ENCODE measurements at regions not wholly inside any gene's neighbourhood (a gene's known extent, or its start where the extent isn't known, plus 50 kb on each side); places are given as distances from the start of the nearest gene placed in this dataset.
"Not testable (repeated sequence)": the region's sequence is repeated elsewhere in the genome, so short reads cannot be mapped to it uniquely, and the experiment has no call there.

- DNase-seq = no peak
These were observed 813.2 kb downstream of the BRD1 start for GRCh38 chr22:49014227-49015201.

- DNase-seq = no peak
These were observed 814.0 kb downstream of the BRD1 start for GRCh38 chr22:49013707-49014106.

- no peak for DNase-seq
These were observed 814.8 kb downstream of the BRD1 start for GRCh38 chr22:49012712-49013395.

GRCh38 chr22:49011769-49012648, 815.7 kb downstream of the BRD1 start:
- DNase-seq = no peak

- DNase-seq = no peak
These were observed 816.3 kb downstream of the BRD1 start for GRCh38 chr22:49011379-49011768.

GRCh38 chr22:49010901-49011300, 816.8 kb downstream of the BRD1 start:
- no peak for DNase-seq

- no peak for DNase-seq
These were observed 817.4 kb downstream of the BRD1 start for GRCh38 chr22:49010070-49010863.

GRCh38 chr22:49009359-49010063, 818.2 kb downstream of the BRD1 start:
- no peak for DNase-seq

GRCh38 chr22:49008682-49009235, 818.9 kb downstream of the BRD1 start:
- DNase-seq = no peak

- DNase-seq = no peak
These were observed 820.5 kb downstream of the BRD1 start for GRCh38 chr22:49007013-49007653.

GRCh38 chr22:49006207-49007012, 821.3 kb downstream of the BRD1 start:
- DNase-seq = no peak

GRCh38 chr22:49005557-49005956, 822.1 kb downstream of the BRD1 start:
- no peak for DNase-seq

- DNase-seq = no peak
These were observed 822.9 kb downstream of the BRD1 start for GRCh38 chr22:49004484-49005399.

- not testable (repeated sequence) for DNase-seq
These were observed 830.1 kb downstream of the BRD1 start for GRCh38 chr22:48997605-48998004.

- DNase-seq = no peak
These were observed 834.0 kb downstream of the BRD1 start for GRCh38 chr22:48993655-48994054.

- DNase-seq = no peak
These were observed 843.0 kb downstream of the BRD1 start for GRCh38 chr22:48984639-48985038.

GRCh38 chr22:48982321-48982905, 845.3 kb downstream of the BRD1 start:
- DNase-seq = no peak

GRCh38 chr22:48981371-48982061, 846.2 kb downstream of the BRD1 start:
- no peak for DNase-seq

Data from NCI-H345 (cell line).